ENCODE measurements at regions not wholly inside any gene's neighbourhood (a gene's known extent, or its start where the extent isn't known, plus 50 kb on each side); places are given as distances from the start of the nearest gene placed in this dataset.

DNA sequence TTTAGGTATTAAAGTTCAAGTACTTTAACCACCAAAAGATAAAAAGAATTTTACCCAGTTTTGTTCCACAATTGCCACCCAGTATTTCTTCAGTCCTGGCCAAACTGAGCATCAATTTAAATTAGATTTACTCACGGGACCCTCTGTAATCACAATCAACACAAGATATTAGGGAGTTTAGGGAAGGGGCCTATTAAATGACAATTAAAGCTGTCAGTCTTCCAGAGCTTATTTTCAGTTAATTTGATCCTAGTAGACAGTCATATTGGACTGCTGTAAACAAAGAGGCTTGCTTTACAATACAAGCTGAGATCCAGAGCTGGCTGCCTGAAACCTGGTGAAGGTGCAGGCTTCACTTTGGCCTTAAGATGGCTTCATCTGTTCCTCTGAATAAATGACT, 321.2 kb upstream of the NBEA start:
- no peak for DNase-seq
- H3K4me3 Mint-ChIP-seq = no peak overlapping the region
- Histone ChIP-seq H3K27me3 (ENCODE audit: control insufficient read depth in 2 of 2, insufficient read depth in 2 of 2, low read length in 2 of 2) (no peaks in the 10 kb centered on the region), H3K4me2 (replicated peaks; ENCODE audit: extremely low read depth, low read length, poor library complexity, severe bottlenecking) (no peak overlapping the region), H3K9me3 (replicated peaks in 1 of 2; ENCODE audit: control insufficient read depth in 1 of 2, insufficient read depth in 1 of 2, low read length in 2 of 2) (peaks cover 2 to 8% of the 10 kb centered on the region in 2 donors), H3K4me1 (ENCODE audit: control insufficient read depth in 1 of 2, insufficient read depth in 2 of 2, low read length in 2 of 2) (no peaks in the 10 kb centered on the region), H3K79me2 (ENCODE audit: insufficient read depth, low read length) (no peaks in the 10 kb centered on the region), H3K27ac (ENCODE audit: low read depth in 1 of 2, low read length in 2 of 2) (no peak overlapping the region), H3K36me3 (replicated peaks in 1 of 2; ENCODE audit: control insufficient read depth in 1 of 2, insufficient read depth in 2 of 2, low read length in 2 of 2) (no peaks in the 10 kb centered on the region), H3K4me3 (replicated peaks in 1 of 3; ENCODE audit: low read depth in 2 of 3, low read length in 3 of 3) (no peak overlapping the region), H4K20me1 (ENCODE audit: insufficient read depth, low read length) (no peaks in the 10 kb centered on the region), H2AFZ (ENCODE audit: insufficient read depth, low read depth, low read length, poor library complexity, severe bottlenecking) (no peak overlapping the region), H3K9ac (ENCODE audit: insufficient read depth, low read length, poor library complexity, severe bottlenecking) (no peak overlapping the region)
- H3K4me1 Mint-ChIP-seq = no peaks in the 10 kb centered on the region
- TF ChIP-seq, protein P1, sequence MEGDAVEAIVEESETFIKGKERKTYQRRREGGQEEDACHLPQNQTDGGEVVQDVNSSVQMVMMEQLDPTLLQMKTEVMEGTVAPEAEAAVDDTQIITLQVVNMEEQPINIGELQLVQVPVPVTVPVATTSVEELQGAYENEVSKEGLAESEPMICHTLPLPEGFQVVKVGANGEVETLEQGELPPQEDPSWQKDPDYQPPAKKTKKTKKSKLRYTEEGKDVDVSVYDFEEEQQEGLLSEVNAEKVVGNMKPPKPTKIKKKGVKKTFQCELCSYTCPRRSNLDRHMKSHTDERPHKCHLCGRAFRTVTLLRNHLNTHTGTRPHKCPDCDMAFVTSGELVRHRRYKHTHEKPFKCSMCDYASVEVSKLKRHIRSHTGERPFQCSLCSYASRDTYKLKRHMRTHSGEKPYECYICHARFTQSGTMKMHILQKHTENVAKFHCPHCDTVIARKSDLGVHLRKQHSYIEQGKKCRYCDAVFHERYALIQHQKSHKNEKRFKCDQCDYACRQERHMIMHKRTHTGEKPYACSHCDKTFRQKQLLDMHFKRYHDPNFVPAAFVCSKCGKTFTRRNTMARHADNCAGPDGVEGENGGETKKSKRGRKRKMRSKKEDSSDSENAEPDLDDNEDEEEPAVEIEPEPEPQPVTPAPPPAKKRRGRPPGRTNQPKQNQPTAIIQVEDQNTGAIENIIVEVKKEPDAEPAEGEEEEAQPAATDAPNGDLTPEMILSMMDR (IDR thresholded peaks at IDR 0.05) = no peak
- H3K27me3 Mint-ChIP-seq (ENCODE audit: low read depth in 3 of 3) = peaks cover 0 to 5% (median 0%) of the 10 kb centered on the region in 3 donors
- H3K36me3 Mint-ChIP-seq = no peaks in the 10 kb centered on the region
- peaks cover 2 to 20% (median 3%) of the 10 kb centered on the region in 7 donors for H3K9me3 Mint-ChIP-seq
- no peak overlapping the region for H3K27ac Mint-ChIP-seq
- no CpG with 5 or more reads among the region's 1 CpG for WGBS (ENCODE audit: insufficient coverage)
- intact Hi-C loops (cut with micrococcal nuclease) = no loop called here

DNA sequence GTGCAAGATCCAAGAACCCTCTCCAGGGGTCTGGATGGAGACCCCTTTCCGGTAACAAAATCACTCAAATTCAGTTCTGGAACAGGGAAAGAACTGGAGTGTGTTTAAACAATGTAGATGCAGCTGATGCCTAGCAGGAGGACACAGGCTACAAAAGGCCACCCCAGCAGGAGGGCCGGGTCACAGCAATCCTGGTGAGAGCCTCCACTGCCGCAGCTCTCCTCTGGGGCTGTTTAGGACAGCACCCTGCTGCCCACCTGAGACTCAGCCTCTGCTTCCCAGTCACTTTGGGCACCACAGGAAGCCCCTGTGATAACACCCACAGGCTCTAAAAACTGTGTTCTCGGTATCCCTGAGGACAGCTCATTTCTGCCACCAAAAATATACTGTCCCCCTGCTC, 318.7 kb upstream of the NBEA start:
- no peaks in the 10 kb centered on the region for H3K79me2 ChIP-seq (ENCODE audit: insufficient read depth, low read length)
- H3K4me3 ChIP-seq (replicated peaks in 1 of 3; ENCODE audit: low read depth in 2 of 3, low read length in 3 of 3) = no peak overlapping the region
- H4K20me1 ChIP-seq (ENCODE audit: insufficient read depth, low read length) = no peaks in the 10 kb centered on the region
- no peaks in the 10 kb centered on the region for H3K4me1 Mint-ChIP-seq
- intact Hi-C loops (cut with micrococcal nuclease) = no loop called here
- no peak for DNase-seq
- no peaks in the 10 kb centered on the region for H3K36me3 ChIP-seq (replicated peaks in 1 of 2; ENCODE audit: control insufficient read depth in 1 of 2, insufficient read depth in 2 of 2, low read length in 2 of 2)
- no peaks in the 10 kb centered on the region for H3K36me3 Mint-ChIP-seq
- H3K9me3 Mint-ChIP-seq = peaks cover 0 to 23% (median 2%) of the 10 kb centered on the region in 7 donors
- H3K9me3 ChIP-seq (replicated peaks in 1 of 2; ENCODE audit: control insufficient read depth in 1 of 2, insufficient read depth in 1 of 2, low read length in 2 of 2) = peaks cover 3 to 8% of the 10 kb centered on the region in 2 donors
- no peak overlapping the region for H3K4me3 Mint-ChIP-seq
- WGBS (ENCODE audit: insufficient coverage) = 86% methylated on average over 4 of the region's 4 CpGs
- H2AFZ ChIP-seq (ENCODE audit: insufficient read depth, low read depth, low read length, poor library complexity, severe bottlenecking) = no peak overlapping the region
- H3K4me2 ChIP-seq (replicated peaks; ENCODE audit: extremely low read depth, low read length, poor library complexity, severe bottlenecking) = no peak overlapping the region
- no peaks in the 10 kb centered on the region for H3K27me3 ChIP-seq (ENCODE audit: control insufficient read depth in 2 of 2, insufficient read depth in 2 of 2, low read length in 2 of 2)
- TF ChIP-seq, protein P1 (IDR thresholded peaks at IDR 0.05) = no peak
- no peak overlapping the region for H3K9ac ChIP-seq (ENCODE audit: insufficient read depth, low read length, poor library complexity, severe bottlenecking)
- H3K4me1 ChIP-seq (ENCODE audit: control insufficient read depth in 1 of 2, insufficient read depth in 2 of 2, low read length in 2 of 2) = no peaks in the 10 kb centered on the region
- H3K27me3 Mint-ChIP-seq (ENCODE audit: low read depth in 3 of 3) = peaks cover 0 to 5% (median 0%) of the 10 kb centered on the region in 3 donors
- no peak overlapping the region for H3K27ac ChIP-seq (ENCODE audit: low read depth in 1 of 2, low read length in 2 of 2)
- H3K27ac Mint-ChIP-seq = no peak overlapping the region
